H9 (cell line): ENCODE measurements at regions not wholly inside any gene's neighbourhood (a gene's known extent, or its start where the extent isn't known, plus 50 kb on each side); places are given as distances from the start of the nearest gene placed in this dataset.
A peak's percentile ranks its signal among the peaks of the same experiment; 100 is the strongest.

Experiments
- DNase-seq: peaks from one replicate; pipeline ENCODE4 v3.0.0-alpha.2; 2017
- H2AFZ ChIP-seq: one replicate; pipeline ENCODE4 v1.6.1; 2013; ENCODE audit warnings: mild to moderate bottlenecking, low read length, control low read depth, moderate library complexity
- H2AK5ac ChIP-seq: 2 replicates; pipeline ENCODE4 v1.6.1; 2013; ENCODE audit warnings: low read length, control low read depth, mixed read lengths; ENCODE audit not compliant: insufficient read length
- H2BK120ac ChIP-seq: one replicate; pipeline ENCODE4 v1.6.1; 2013; ENCODE audit warnings: low read depth, mild to moderate bottlenecking, low read length, control low read depth, inconsistent platforms; ENCODE audit not compliant: poor library complexity, severe bottlenecking
- H2BK12ac ChIP-seq: 2 replicates; pipeline ENCODE4 v1.6.1; 2013; ENCODE audit warnings: low read length, control low read depth, mixed read lengths, low read depth; ENCODE audit not compliant: insufficient read length
- H2BK15ac ChIP-seq: 2 replicates; pipeline ENCODE4 v1.6.1; 2013; ENCODE audit warnings: low read depth, low read length, control low read depth
- H2BK20ac ChIP-seq: one replicate; pipeline ENCODE4 v1.6.1; 2013; ENCODE audit warnings: low read depth, mild to moderate bottlenecking, low read length, control low read depth, inconsistent platforms; ENCODE audit not compliant: poor library complexity, severe bottlenecking
- H2BK5ac ChIP-seq: 2 replicates; pipeline ENCODE4 v1.6.1; 2013; ENCODE audit warnings: low read length, control low read depth, mixed read lengths; ENCODE audit not compliant: insufficient read length
- H3K14ac ChIP-seq: 2 replicates; pipeline ENCODE4 v1.6.1; 2013; ENCODE audit warnings: low read length, control low read depth; ENCODE audit not compliant: insufficient read depth
- H3K18ac ChIP-seq: 2 replicates; pipeline ENCODE4 v1.6.1; 2013; ENCODE audit warnings: low read depth, mild to moderate bottlenecking, mixed read lengths, low read length, control low read depth; ENCODE audit not compliant: insufficient read length
- H3K23ac ChIP-seq: 2 replicates; pipeline ENCODE4 v1.6.1; 2013; ENCODE audit warnings: low read length, control low read depth, mixed read lengths, low read depth; ENCODE audit not compliant: insufficient read length
- H3K23me2 ChIP-seq: 2 replicates; pipeline ENCODE4 v1.6.1; 2013; ENCODE audit warnings: low read depth, mild to moderate bottlenecking, mixed read lengths, low read length, control low read depth; ENCODE audit not compliant: insufficient read length, poor library complexity, severe bottlenecking
- H3K27ac ChIP-seq: 2 replicates; pipeline ENCODE4 v1.5.1; 2013; ENCODE audit warnings: low read length, control low read depth, mixed read lengths, low read depth; ENCODE audit not compliant: insufficient read length
- H3K27me3 ChIP-seq: 2 replicates; pipeline ENCODE4 v1.6.1; 2013; ENCODE audit warnings: low read length, control low read depth, inconsistent platforms; ENCODE audit not compliant: insufficient read depth
- H3K4ac ChIP-seq: 2 replicates; pipeline ENCODE4 v1.6.1; 2013; ENCODE audit warnings: low read depth, mild to moderate bottlenecking, control low read depth, inconsistent platforms, low read length, moderate library complexity
- H3K4me1 ChIP-seq: 2 replicates; pipeline ENCODE4 v1.6.1; 2013; ENCODE audit warnings: low read length, control low read depth, inconsistent platforms; ENCODE audit not compliant: insufficient read depth
- H3K4me2 ChIP-seq: 2 replicates; pipeline ENCODE4 v1.6.1; 2013; ENCODE audit warnings: low read length, control low read depth, mixed read lengths; ENCODE audit not compliant: insufficient read length, insufficient read depth
- H3K56ac ChIP-seq: 2 replicates; pipeline ENCODE4 v1.6.1; 2013; ENCODE audit warnings: low read depth, mild to moderate bottlenecking, mixed read lengths, low read length, control low read depth; ENCODE audit not compliant: insufficient read length
- H3K79me1 ChIP-seq: 2 replicates; pipeline ENCODE4 v1.6.1; 2013; ENCODE audit warnings: low read depth, mild to moderate bottlenecking, moderate library complexity, low read length, control low read depth, inconsistent platforms; ENCODE audit not compliant: insufficient read depth, poor library complexity, severe bottlenecking
- H3K79me2 ChIP-seq: 2 replicates; pipeline ENCODE4 v1.6.1; 2013; ENCODE audit warnings: low read length, control low read depth, inconsistent platforms; ENCODE audit not compliant: insufficient read depth
- H3K9ac ChIP-seq: 2 replicates; pipeline ENCODE4 v1.6.1; 2013; ENCODE audit warnings: low read length, control low read depth, mixed read lengths; ENCODE audit not compliant: insufficient read length; ENCODE audit errors: extremely low read depth
- H3K9me3 ChIP-seq: one replicate; pipeline ENCODE4 v1.6.1; 2013; ENCODE audit warnings: low read depth, low read length, inconsistent platforms; ENCODE audit not compliant: control insufficient read depth
- H3T11ph ChIP-seq: one replicate; pipeline ENCODE4 v1.6.1; 2013; ENCODE audit warnings: mild to moderate bottlenecking, low read length, control low read depth, inconsistent platforms
- H4K20me1 ChIP-seq: one replicate; pipeline ENCODE4 v1.6.1; 2013; ENCODE audit not compliant: control insufficient read depth, insufficient read length, insufficient read depth
- H4K5ac ChIP-seq: 2 replicates; pipeline ENCODE4 v1.6.1; 2013; ENCODE audit warnings: low read depth, mild to moderate bottlenecking, mixed read lengths, low read length, control low read depth; ENCODE audit not compliant: insufficient read length
- H4K8ac ChIP-seq: replicated peaks from 2 replicates; pipeline ENCODE4 v1.6.1; 2013; ENCODE audit warnings: low read length, control low read depth, mixed read lengths, low read depth; ENCODE audit not compliant: insufficient read length
- H4K91ac ChIP-seq: 2 replicates; pipeline ENCODE4 v1.6.1; 2013; ENCODE audit warnings: low read depth, mild to moderate bottlenecking, moderate library complexity, mixed read lengths, low read length, control low read depth; ENCODE audit not compliant: insufficient read length
- H3K27ac Mint-ChIP-seq, 3 experiments: 2 replicates in 2 of 3; 3 replicates in 1 of 3; pipeline ENCODE4 v1.8.0; 2020 to 2021; ENCODE audit warnings: mixed read lengths in 3 of 3, mild to moderate bottlenecking in 1 of 3, moderate library complexity in 1 of 3
- H3K27me3 Mint-ChIP-seq: 2 replicates; pipeline ENCODE4 v1.8.0; 2021; ENCODE audit warnings: low read depth, mild to moderate bottlenecking, moderate library complexity, mixed read lengths
- H3K36me3 Mint-ChIP-seq, 3 experiments: 2 replicates in 2 of 3; 3 replicates in 1 of 3; pipeline ENCODE4 v1.8.0; 2020 to 2021; ENCODE audit warnings: low read depth in 3 of 3, mixed read lengths in 3 of 3; ENCODE audit not compliant: insufficient read depth in 1 of 3
- H3K4me1 Mint-ChIP-seq, 2 experiments: 2 replicates each; pipeline ENCODE4 v1.8.0; 2020; ENCODE audit warnings: mixed read lengths in 2 of 2
- H3K4me3 Mint-ChIP-seq, 2 experiments: 2 replicates in 1 of 2; 3 replicates in 1 of 2; pipeline ENCODE4 v1.8.0; 2020 to 2021; ENCODE audit warnings: mild to moderate bottlenecking in 2 of 2, mixed read lengths in 2 of 2, moderate library complexity in 1 of 2
- H3K9me3 Mint-ChIP-seq, 2 experiments: 2 replicates in 1 of 2; 3 replicates in 1 of 2; pipeline ENCODE4 v1.8.0; 2020; ENCODE audit warnings: mild to moderate bottlenecking in 2 of 2, mixed read lengths in 2 of 2, moderate library complexity in 1 of 2
- CTCF ChIP-seq: fragments of 200-600 bp; sonication (generic); conservative IDR thresholded peaks from 3 replicates; pipeline ENCODE4 v1.8.0; 2021; ENCODE audit warnings: antibody characterized with exemption, mild to moderate bottlenecking
- WGBS: extraction: QIAGEN DNeasy Blood & Tissue Kit; methylation state at CpG from one replicate; pipeline ENCODE4 v1.1.7; 2013; ENCODE audit warnings: missing lambda C conversion rate, low lambda C conversion rate, mixed read lengths; ENCODE audit not compliant: insufficient read length; ENCODE audit errors: extremely low coverage; 5-methylcytosine and 5-hydroxymethylcytosine counted together

- Histone ChIP-seq H3K9me3 (no peaks in the 10 kb centered on the region), H3K18ac (no peak overlapping the region), H2BK15ac (no peak overlapping the region), H2BK5ac (no peak overlapping the region), H4K5ac (no peak overlapping the region), H2BK12ac (no peak overlapping the region), H3K56ac (no peak overlapping the region), H4K91ac (no peak overlapping the region), H2AFZ (no peak overlapping the region), H2BK120ac (no peak overlapping the region), H3T11ph (no peak overlapping the region), H3K23me2 (no peaks in the 10 kb centered on the region), H3K79me1 (no peaks in the 10 kb centered on the region), H3K27ac (no peak overlapping the region), H4K20me1 (no peaks in the 10 kb centered on the region), H3K27me3 (no peaks in the 10 kb centered on the region), H3K14ac (no peak overlapping the region), H3K23ac (no peak overlapping the region), H3K4me2 (no peak overlapping the region), H3K9ac (no peak overlapping the region), H3K4ac (no peak overlapping the region), H3K79me2 (no peaks in the 10 kb centered on the region), H3K4me1 (no peaks in the 10 kb centered on the region), H2AK5ac (no peak overlapping the region), H4K8ac (no peak overlapping the region), H2BK20ac (no peak overlapping the region)
- Mint-ChIP-seq H3K27ac (peak overlapping the region in 1 of 3 experiments; percentile 81; a peak in 1 of 7 replicates), H3K27me3 (peaks cover 9% of the 10 kb centered on the region), H3K36me3 (peaks cover 2 to 13% (median 2%) of the 10 kb centered on the region in 3 experiments; a peak in 6 of 7 replicates), H3K9me3 (peaks cover 12 to 14% of the 10 kb centered on the region in 2 experiments), H3K4me3 (no peak overlapping the region), H3K4me1 (peaks cover 10 to 16% of the 10 kb centered on the region in 2 experiments; a peak in 3 of 4 replicates)
- no peak for DNase-seq
- no peak for TF ChIP-seq CTCF
- no CpG with 5 or more reads among the region's 21 CpGs for WGBS
Measured at GRCh38 chr16:87133112-87133850, 183.9 kb downstream of the C16orf95 start.
